NCI-H345 treated with DMSO at 0.1 percent for 48 hours (cell line): ENCODE measurements at regions not wholly inside any gene's neighbourhood (a gene's known extent, or its start where the extent isn't known, plus 50 kb on each side); places are given as distances from the start of the nearest gene placed in this dataset.
"Not testable (repeated sequence)": the region's sequence is repeated elsewhere in the genome, so short reads cannot be mapped to it uniquely, and the experiment has no call there.

Experiments
- DNase-seq: peaks from one replicate; lab custom pipeline; 2025; ENCODE audit not compliant: unreplicated experiment; lab: John Stamatoyannopoulos, UW

- DNase-seq, result not testable (repeated sequence)
Measured at GRCh38 chr4:57729775-57730570, 619.8 kb upstream of the IGFBP7 start.

- no peak for DNase-seq
Measured at GRCh38 chr4:57726154-57726553, 616.0 kb upstream of the IGFBP7 start.

- no peak for DNase-seq
Measured at GRCh38 chr4:57719456-57719855, 609.3 kb upstream of the IGFBP7 start.

- not testable (repeated sequence) for DNase-seq
Measured at GRCh38 chr4:57714313-57714712, 604.1 kb upstream of the IGFBP7 start.

GRCh38 chr4:57710053-57710452, 599.9 kb upstream of the IGFBP7 start:
- no peak for DNase-seq

- no peak for DNase-seq
Measured at GRCh38 chr4:57691370-57691769, 581.2 kb upstream of the IGFBP7 start.

GRCh38 chr4:57689693-57690205, 579.6 kb upstream of the IGFBP7 start:
- no peak for DNase-seq

GRCh38 chr4:57682275-57682674, 572.1 kb upstream of the IGFBP7 start:
- no peak for DNase-seq

- DNase-seq, result no peak
Measured at GRCh38 chr4:57679969-57680368, 569.8 kb upstream of the IGFBP7 start.

- DNase-seq, result no peak
Measured at GRCh38 chr4:57676394-57676793, 566.2 kb upstream of the IGFBP7 start.

GRCh38 chr4:57672846-57673433, 562.8 kb upstream of the IGFBP7 start:
- DNase-seq, result no peak

- no peak for DNase-seq
Measured at GRCh38 chr4:57668621-57669020, 558.4 kb upstream of the IGFBP7 start.

- DNase-seq, result no peak
Measured at GRCh38 chr4:57665806-57666205, 555.6 kb upstream of the IGFBP7 start.

GRCh38 chr4:57661517-57662090, 551.4 kb upstream of the IGFBP7 start:
- no peak for DNase-seq

- no peak for DNase-seq
Measured at GRCh38 chr4:57658673-57659072, 548.5 kb upstream of the IGFBP7 start.

GRCh38 chr4:57658188-57658587, 548.0 kb upstream of the IGFBP7 start:
- no peak for DNase-seq

GRCh38 chr4:57655342-57655741, 545.2 kb upstream of the IGFBP7 start:
- no peak for DNase-seq

GRCh38 chr4:57652779-57653178, 542.6 kb upstream of the IGFBP7 start:
- no peak for DNase-seq

GRCh38 chr4:57640391-57641100, 530.4 kb upstream of the IGFBP7 start:
- DNase-seq, result no peak

GRCh38 chr4:57639561-57640382, 529.6 kb upstream of the IGFBP7 start:
- no peak for DNase-seq

- no peak for DNase-seq
Measured at GRCh38 chr4:57635910-57636309, 525.7 kb upstream of the IGFBP7 start.
